Hematopoietic multipotent progenitor cell treated with erythropoietin and hydrocortisone succinate and interleukin-3 and kit ligand, for 6 days (in vitro differentiated cells): ENCODE measurements at regions not wholly inside any gene's neighbourhood (a gene's known extent, or its start where the extent isn't known, plus 50 kb on each side); places are given as distances from the start of the nearest gene placed in this dataset.

Experiments used
- DNase-seq: peaks from one replicate; pipeline ENCODE4 v3.0.0-alpha.2; 2015

DNA sequence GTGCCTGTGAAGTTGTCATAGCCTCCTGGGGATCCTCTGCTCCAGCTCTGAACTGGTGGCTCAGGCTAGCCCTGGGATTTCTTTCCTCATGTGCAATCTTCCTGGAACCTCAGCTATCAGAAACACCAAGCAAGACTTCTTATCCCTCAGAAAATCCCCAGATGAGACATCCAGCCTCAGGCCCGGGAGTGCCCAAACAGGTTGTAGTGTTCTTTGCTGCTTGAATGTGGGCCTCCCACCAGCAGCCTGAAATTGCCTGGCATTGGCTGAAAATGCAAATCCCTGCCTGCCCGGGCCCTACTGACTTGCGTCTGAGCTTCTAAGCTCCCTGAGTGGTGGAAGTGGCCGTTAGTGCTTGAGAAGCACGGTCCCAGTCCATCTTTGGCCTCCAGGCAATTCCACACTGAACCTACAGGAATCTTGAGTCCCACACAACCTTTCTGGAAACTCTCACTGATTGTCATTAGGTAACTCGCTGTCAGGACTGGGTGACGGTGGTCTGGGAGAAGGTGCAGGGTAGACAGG, 146.8 kb downstream of the ZBTB18 start:
- no peak for DNase-seq

- no peak for DNase-seq
Measured at GRCh38 chr1:244199902-244200301, 148.8 kb downstream of the ZBTB18 start.

DNA sequence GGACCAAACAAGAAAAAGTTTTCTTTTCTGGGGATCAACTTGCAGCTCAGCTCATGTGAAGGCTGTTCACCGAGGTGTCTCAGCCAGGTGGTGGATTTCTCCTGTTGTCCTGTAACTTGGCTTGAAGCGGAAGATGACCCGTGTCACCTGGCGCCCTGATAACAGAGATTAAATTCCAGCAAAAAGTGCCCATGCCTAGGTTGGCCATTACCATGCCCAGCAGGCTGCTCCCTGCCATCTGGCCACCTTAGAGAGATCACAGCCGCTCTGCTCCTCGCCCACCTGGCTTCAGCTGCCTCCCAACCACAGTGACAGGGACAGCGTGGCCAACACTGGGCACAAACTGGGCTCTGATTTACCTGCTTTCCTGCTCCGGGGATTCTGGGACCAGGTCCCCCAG, 149.5 kb downstream of the ZBTB18 start:
- DNase-seq, result no peak

DNA sequence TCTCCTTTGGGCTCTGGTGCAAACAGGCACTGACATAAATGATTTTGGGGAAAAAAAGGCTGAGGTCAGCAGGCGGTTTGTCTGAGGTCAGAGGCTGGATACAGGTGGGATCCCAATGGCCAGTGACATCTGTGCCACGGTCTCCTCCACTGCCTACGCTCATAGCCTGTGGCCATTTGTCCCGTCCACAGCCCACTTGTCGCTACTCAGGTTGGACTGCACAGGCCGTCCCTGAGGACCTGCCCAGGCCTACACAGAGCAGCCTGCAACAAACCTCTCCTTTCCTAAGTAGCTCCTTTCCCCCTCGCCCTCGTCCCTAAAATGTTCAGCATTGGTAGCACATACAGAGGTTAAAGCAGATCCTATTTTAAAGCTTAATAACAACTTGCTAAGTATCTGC, 150.7 kb downstream of the ZBTB18 start:
- no peak for DNase-seq

DNA sequence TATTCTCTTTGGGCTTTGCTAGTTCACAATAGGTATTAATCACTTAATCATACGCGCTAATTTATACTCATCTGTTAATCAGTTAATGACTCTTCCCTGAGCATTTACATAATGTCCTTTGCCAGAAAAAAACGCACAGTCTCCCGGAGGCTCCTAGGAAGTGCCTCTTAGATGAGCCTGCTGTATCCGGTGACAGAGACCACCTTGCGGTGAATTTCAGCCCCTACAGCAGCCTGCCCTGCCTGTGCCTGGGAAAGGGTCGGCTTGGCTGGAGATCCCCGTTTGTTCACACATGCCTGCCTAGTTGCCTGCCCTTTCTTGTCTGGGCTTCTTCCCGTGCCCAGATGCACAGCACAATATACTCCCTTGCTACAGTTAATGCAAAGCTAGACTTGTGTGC, 152.9 kb downstream of the ZBTB18 start:
- DNase-seq, result no peak

- DNase-seq, result no peak
Measured at GRCh38 chr1:244205171-244205570, 154.1 kb downstream of the ZBTB18 start.

DNA sequence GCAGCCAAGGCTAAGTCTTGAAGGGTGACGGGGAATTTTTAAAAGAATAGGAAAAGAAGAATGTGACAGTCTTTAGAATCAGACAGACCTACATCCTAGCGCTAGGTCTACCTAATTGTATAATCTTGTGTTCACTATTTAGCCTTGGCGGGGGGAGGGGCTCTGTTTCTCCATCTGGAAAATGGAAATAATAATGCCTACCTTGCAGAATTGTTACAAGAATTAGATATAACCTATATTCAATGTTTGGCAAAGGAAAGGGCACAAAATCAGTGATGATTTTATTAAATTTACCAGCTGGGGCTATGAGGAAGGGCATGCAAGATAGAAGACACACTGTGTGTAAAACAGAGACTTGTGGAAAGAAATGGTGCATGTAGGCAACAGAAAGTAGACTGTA, 154.8 kb downstream of the ZBTB18 start:
- no peak for DNase-seq

GRCh38 chr1:244207042-244207934, 156.2 kb downstream of the ZBTB18 start:
- DNase-seq, result no peak

DNA sequence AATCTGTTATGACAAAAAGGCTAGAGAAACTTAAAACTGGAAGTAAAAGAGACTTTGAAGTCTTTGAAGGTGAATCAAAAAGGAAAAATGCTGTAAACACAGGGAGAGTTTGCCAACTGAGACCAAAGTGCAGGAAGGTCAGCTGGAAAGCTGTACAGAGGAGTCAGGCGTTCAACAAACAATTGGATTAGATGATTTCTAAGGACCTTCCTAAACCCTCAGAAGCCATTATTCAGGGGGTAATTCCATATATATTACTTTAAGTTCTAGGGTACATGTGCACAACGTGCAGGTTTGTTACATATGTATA, 156.8 kb downstream of the ZBTB18 start:
- no peak for DNase-seq

- DNase-seq, result no peak
Measured at GRCh38 chr1:244209955-244210354, 158.9 kb downstream of the ZBTB18 start.

GRCh38 chr1:244210884-244211558, 159.9 kb downstream of the ZBTB18 start:
- DNase-seq, result peak; percentile 8

- no peak for DNase-seq
Measured at GRCh38 chr1:244211559-244211944, 160.5 kb downstream of the ZBTB18 start.

- DNase-seq, result no peak
Measured at GRCh38 chr1:244212219-244212618, 161.1 kb downstream of the ZBTB18 start.

GRCh38 chr1:244212797-244213475, 161.9 kb downstream of the ZBTB18 start:
- DNase-seq, result no peak

DNA sequence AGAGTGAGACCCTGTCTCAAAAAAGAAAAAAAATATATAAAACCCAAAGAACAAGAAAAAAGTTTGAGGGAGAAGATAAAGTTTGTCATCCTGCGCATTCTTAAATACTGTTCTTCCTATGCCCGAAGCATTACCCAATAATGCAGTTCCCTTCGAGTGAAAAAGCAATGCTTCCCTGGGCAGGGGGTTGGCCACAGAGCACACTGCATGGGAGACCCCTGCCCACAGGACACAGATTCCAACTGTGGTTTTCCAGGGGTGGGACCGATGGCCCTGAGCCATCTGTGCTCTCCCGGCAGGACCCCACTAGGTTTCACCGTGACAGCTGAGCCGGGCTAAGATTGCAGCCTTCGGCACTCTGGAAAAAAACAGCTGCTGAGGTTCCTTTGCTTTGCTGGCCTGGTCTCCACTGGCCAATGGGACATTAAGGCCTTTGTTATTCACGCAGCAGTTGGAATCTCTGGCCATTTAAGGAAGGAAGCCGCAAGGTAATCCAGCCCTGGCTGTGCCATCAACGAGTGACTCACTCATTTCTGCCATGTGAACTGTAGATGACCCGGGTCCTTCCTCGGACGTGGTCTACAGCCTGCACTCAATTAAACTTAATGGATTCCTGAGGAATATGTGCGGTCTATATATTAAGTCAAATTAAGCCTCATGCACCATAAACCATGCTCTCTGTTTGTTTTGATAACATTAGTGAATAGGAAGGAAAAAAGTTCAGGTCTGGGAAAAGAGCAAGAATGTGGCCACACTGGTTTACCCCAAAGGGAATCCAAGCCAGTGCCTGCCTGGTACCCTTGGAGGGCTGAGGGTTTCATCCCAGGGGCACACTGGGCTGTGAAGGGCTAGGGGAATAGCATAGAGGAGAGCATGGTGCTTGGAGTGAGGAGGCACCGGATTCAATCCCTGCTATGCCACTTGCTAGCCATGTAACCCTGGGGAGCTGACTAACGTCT, 163.2 kb downstream of the ZBTB18 start:
- DNase-seq, result no peak

- DNase-seq, result no peak
Measured at GRCh38 chr1:244216836-244217235, 165.8 kb downstream of the ZBTB18 start.

DNA sequence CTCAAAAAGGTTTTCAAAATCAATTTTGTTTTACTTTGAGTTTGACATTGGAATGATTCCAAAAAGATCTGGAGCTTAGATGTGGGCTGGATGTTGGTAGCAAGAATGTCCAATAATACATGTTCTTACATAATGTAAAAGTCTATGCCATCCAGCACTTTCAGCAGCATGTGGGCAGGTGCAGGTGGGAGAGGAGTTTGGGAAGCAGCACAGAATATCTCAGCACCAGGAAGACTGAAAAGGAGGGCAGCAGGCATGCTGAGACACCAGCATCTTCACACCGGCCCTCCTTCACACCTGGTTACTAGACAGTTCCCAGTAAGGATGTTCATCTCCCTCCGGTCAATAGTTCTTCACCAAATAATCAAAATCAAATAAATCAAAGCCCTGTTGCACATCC, 166.6 kb downstream of the ZBTB18 start:
- DNase-seq, result no peak

DNA sequence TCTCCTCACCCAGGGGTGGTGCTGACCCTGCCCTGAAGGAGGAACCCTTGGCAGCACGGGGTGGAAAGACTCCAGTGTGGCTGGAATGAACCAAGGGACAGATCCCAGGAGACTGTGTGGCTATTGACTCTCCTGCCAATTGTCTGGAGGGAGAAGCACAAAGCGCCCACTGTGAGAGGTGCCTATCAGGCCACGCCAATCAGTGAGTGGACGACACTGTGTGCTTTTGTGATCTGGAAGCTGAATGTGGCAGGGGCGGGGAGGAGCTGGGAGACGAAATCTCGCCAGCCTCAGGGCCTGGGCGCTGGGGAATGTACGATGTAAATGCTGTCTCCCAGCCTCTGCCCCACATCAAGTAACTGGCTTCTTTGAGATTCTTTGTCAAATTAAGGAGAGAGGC, 167.1 kb downstream of the ZBTB18 start:
- no peak for DNase-seq

GRCh38 chr1:244219149-244219548, 168.1 kb downstream of the ZBTB18 start:
- DNase-seq, result no peak

- no peak for DNase-seq
Measured at GRCh38 chr1:244219802-244220201, 168.7 kb downstream of the ZBTB18 start.

DNA sequence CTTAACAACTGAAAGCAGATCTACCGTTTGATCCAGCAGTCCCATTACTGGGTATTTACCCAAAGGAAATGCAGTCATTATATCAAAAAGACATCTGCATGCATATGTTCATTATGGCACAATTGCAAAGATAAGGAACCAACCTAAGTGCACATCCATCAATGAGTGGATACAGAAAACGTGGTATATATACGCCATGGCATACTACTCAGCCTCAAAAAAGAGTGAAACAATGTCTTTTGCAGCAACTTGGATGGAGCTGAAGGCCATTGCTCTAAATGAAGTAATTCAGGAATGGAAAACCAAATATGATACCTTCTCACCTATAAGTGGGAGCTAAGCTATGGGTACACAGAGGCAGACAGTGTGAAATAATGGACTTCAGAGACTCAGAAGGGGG, 169.3 kb downstream of the ZBTB18 start:
- DNase-seq, result no peak

DNA sequence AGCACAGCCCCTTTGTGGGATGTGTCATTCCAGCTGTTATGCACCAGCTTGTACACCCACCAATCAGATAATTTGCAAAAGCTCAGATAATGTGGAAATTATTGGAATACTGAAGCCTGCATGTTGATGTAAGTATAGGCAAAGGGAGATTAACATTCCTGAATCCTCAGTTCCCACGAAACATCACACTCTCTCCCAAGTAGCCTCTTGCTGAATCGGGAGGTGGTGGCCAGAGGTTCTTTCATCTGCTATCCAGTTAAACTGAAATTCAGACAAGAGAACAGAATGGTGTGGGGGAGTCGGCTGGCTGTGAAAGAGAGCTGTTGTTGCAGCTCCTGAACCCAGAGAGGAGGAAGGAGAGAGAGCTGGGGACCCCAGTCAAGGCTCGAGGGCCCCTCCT, 170.9 kb downstream of the ZBTB18 start:
- no peak for DNase-seq
